ENCODE measurements at regions not wholly inside any gene's neighbourhood (a gene's known extent, or its start where the extent isn't known, plus 50 kb on each side); places are given as distances from the start of the nearest gene placed in this dataset.

DNA sequence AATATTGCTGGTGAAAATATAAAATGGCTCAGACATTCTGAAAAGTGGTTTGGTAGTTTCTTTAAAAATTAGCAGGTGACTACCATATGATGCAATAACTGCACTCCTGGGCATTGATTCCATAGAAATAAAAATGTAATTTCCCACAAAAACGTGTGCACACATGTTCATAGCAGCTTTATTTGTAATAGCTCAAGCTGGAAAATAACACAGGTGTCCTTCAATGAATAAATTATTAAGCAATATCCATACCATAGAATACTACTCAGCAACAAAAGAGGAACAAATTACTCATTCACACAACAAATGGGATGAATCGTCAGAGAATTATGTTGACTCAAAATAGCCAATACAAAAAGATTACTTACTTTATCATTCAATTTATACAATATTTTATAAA lies 893.7 kb upstream of the SLIT2 start:
- TF ChIP-seq, protein P1, sequence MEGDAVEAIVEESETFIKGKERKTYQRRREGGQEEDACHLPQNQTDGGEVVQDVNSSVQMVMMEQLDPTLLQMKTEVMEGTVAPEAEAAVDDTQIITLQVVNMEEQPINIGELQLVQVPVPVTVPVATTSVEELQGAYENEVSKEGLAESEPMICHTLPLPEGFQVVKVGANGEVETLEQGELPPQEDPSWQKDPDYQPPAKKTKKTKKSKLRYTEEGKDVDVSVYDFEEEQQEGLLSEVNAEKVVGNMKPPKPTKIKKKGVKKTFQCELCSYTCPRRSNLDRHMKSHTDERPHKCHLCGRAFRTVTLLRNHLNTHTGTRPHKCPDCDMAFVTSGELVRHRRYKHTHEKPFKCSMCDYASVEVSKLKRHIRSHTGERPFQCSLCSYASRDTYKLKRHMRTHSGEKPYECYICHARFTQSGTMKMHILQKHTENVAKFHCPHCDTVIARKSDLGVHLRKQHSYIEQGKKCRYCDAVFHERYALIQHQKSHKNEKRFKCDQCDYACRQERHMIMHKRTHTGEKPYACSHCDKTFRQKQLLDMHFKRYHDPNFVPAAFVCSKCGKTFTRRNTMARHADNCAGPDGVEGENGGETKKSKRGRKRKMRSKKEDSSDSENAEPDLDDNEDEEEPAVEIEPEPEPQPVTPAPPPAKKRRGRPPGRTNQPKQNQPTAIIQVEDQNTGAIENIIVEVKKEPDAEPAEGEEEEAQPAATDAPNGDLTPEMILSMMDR (IDR thresholded peaks at IDR 0.05) = no peak
- H3K4me1 ChIP-seq = no peaks in the 10 kb centered on the region
- H3K4me3 ChIP-seq = no peak overlapping the region
- intact Hi-C loops (cut with DNase I) = no loop called here
- no peaks in the 10 kb centered on the region for H3K27me3 ChIP-seq
- no peaks in the 10 kb centered on the region for H3K9me3 ChIP-seq
- no peak overlapping the region for H3K27ac ChIP-seq
- DNase-seq (ENCODE audit: low spot score in 2 of 2) = no peak
- H3K36me3 ChIP-seq = no peaks in the 10 kb centered on the region

- intact Hi-C loops (cut with DNase I) = no loop called here
- Histone ChIP-seq H3K27me3 (no peaks in the 10 kb centered on the region), H3K9me3 (no peaks in the 10 kb centered on the region), H3K4me3 (no peak overlapping the region), H3K27ac (no peak overlapping the region), H3K4me1 (no peaks in the 10 kb centered on the region), H3K36me3 (no peaks in the 10 kb centered on the region)
- TF ChIP-seq, protein P1 (IDR thresholded peaks at IDR 0.05) = no peak
- no peak for DNase-seq (ENCODE audit: low spot score in 2 of 2)
Measured at GRCh38 chr4:19349416-19349815, 902.3 kb upstream of the SLIT2 start.

DNA sequence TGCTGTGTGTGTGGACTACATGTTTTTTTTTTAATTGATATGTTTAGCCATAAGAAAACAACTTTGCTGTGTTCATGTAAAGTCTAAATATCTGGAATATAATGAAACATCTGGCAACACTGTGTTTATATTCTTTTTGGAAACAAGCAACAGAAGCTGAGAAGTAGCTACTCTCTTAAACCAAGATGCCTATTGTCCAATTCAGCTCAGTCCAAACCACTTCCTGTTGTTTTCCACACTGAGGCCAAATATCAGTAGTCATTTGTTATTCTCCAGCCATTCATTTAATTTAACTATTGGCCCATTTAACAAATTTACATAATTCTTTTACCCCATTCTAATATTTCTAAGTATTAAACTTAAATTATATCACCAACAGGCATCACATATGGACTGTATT lies 903.0 kb upstream of the SLIT2 start:
- Histone ChIP-seq H3K4me3 (no peak overlapping the region), H3K36me3 (no peaks in the 10 kb centered on the region), H3K9me3 (no peaks in the 10 kb centered on the region), H3K27ac (no peak overlapping the region), H3K4me1 (no peaks in the 10 kb centered on the region), H3K27me3 (no peaks in the 10 kb centered on the region)
- TF ChIP-seq, protein P1 (IDR thresholded peaks at IDR 0.05) = no peak
- intact Hi-C loops (cut with DNase I) = no loop called here
- no peak for DNase-seq (ENCODE audit: low spot score in 2 of 2)

DNA sequence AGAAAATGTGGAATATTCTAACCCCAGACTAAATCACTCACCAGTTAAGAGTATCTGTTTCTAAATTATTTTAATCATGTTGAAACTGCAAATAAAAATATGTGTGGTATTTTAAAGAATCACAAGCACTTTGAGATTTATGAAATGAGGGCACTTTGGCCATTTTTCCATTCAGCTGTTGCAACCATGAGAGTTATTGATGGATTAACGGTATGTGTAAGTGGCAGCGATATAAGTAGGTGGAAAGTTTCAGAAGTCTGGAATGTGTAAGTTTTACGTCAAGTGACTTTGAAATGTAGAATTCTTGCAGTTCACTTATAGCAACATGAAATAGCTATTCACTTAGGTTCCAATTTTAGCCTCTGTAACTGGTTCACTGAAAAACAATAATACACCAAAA lies 905.1 kb upstream of the SLIT2 start:
- Histone ChIP-seq H3K9me3 (no peaks in the 10 kb centered on the region), H3K27me3 (no peaks in the 10 kb centered on the region), H3K4me3 (no peak overlapping the region), H3K4me1 (no peaks in the 10 kb centered on the region), H3K36me3 (no peaks in the 10 kb centered on the region), H3K27ac (no peak overlapping the region)
- no peak for DNase-seq (ENCODE audit: low spot score in 2 of 2)
- TF ChIP-seq, protein P1 (IDR thresholded peaks at IDR 0.05) = no peak
- intact Hi-C loops (cut with DNase I) = no loop called here

- TF ChIP-seq, protein P1 (IDR thresholded peaks at IDR 0.05) = no peak
- Histone ChIP-seq H3K36me3 (no peaks in the 10 kb centered on the region), H3K27ac (no peak overlapping the region), H3K27me3 (no peaks in the 10 kb centered on the region), H3K4me3 (no peak overlapping the region), H3K4me1 (no peaks in the 10 kb centered on the region), H3K9me3 (no peaks in the 10 kb centered on the region)
- no peak for DNase-seq (ENCODE audit: low spot score in 2 of 2)
- intact Hi-C loops (cut with DNase I) = no loop called here
Measured at GRCh38 chr4:19329631-19330030, 922.1 kb upstream of the SLIT2 start.

DNA sequence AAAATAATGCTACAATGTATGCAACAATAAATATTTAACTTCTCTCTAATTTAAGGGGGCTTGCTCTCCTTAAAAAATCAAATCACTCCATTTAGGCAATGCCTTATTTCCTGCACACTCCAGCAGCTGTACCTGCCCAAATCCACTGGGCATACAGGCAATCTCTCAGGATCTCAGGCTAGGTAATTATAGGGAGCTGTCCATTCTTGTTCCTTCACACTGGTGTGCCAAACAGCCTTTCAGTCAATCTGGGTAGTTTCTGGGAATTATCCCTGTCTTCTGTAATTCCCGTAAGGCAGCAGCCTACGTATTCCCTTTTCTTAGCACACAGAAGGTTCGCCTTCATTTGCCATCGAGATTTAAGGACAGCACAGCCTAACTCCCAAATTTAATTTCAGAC lies 922.6 kb upstream of the SLIT2 start:
- Histone ChIP-seq H3K4me1 (no peaks in the 10 kb centered on the region), H3K36me3 (no peaks in the 10 kb centered on the region), H3K4me3 (no peak overlapping the region), H3K9me3 (no peaks in the 10 kb centered on the region), H3K27me3 (no peaks in the 10 kb centered on the region), H3K27ac (no peak overlapping the region)
- DNase-seq (ENCODE audit: low spot score in 2 of 2) = no peak
- intact Hi-C loops (cut with DNase I) = no loop called here
- TF ChIP-seq, protein P1 (IDR thresholded peaks at IDR 0.05) = no peak

Data from ascending aorta (tissue), 2 donors.